ENCODE measurements at regions not wholly inside any gene's neighbourhood (a gene's known extent, or its start where the extent isn't known, plus 50 kb on each side); places are given as distances from the start of the nearest gene placed in this dataset.

DNA sequence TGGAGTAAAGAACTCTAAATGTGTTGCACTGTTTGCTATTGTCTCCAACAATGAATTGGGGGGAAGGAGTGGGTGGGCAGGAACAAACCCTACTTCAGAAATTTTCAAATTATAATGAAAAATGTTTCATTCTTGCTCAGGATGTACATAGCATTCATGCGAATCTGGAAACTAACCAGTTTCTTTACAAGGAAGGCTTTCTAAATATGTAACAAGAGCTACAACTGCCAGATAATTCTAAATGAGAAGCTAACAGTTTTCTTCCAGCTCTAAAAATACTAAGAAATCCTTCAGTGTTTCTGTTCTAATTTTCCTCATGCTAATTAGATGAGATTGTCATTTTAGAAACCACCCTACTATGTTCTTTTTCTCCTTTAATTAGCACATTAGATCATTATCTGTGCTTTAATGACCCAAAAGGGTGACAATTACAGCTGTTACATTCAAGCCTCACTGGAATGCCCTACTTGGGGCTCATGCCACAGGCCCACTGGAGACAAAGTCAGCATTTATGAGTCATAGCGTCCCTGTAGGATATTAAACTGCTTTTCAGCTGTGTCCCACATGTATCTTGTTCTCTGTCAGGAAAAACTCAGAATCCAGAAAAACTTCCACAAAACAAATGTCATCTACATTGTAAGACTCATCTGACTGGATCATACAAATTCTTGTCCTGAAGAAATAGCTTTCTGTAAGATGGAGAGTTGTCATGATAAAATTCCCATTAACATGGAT lies 804.6 kb upstream of the CXADR start:
- TF ChIP-seq POLR2AphosphoS5 (IDR thresholded peaks at IDR 0.05; ENCODE audit: low read depth, low read length) (no peak), POLR2A (IDR thresholded peaks at IDR 0.05; ENCODE audit: low read depth, low read length) (no peak)
